Effector memory CD4-positive, alpha-beta T cell (primary cell): ENCODE measurements at regions not wholly inside any gene's neighbourhood (a gene's known extent, or its start where the extent isn't known, plus 50 kb on each side); places are given as distances from the start of the nearest gene placed in this dataset.

Source experiments
- DNase-seq, 3 donors: peaks; one replicate each; pipeline ENCODE4 v3.0.0-alpha.2; 2020
- H3K27ac ChIP-seq: 2 replicates; pipeline ENCODE4 v1.7.0; 2013; ENCODE audit warnings: mild to moderate bottlenecking, low read length, moderate library complexity; ENCODE audit not compliant: insufficient read depth, poor library complexity, severe bottlenecking
- H3K27me3 ChIP-seq: replicated peaks from 2 replicates; pipeline ENCODE4 v1.7.0; 2013; ENCODE audit warnings: mild to moderate bottlenecking, low read length; ENCODE audit not compliant: insufficient read depth, control insufficient read depth, poor library complexity, severe bottlenecking
- H3K36me3 ChIP-seq: 2 replicates; pipeline ENCODE4 v1.7.0; 2013; ENCODE audit warnings: mild to moderate bottlenecking, low read length, moderate library complexity; ENCODE audit not compliant: control insufficient read depth, insufficient read depth
- H3K4me1 ChIP-seq: 2 replicates; pipeline ENCODE4 v1.7.0; 2013; ENCODE audit warnings: low read length, mild to moderate bottlenecking; ENCODE audit not compliant: control insufficient read depth, insufficient read depth, poor library complexity, severe bottlenecking
- H3K4me3 ChIP-seq: 2 replicates; pipeline ENCODE4 v1.7.0; 2013; ENCODE audit warnings: low read length, low read depth, mild to moderate bottlenecking; ENCODE audit not compliant: insufficient read depth, poor library complexity, severe bottlenecking
- H3K9me3 ChIP-seq: 2 replicates; pipeline ENCODE4 v1.7.0; 2013; ENCODE audit warnings: mild to moderate bottlenecking, low read length, moderate library complexity; ENCODE audit not compliant: control insufficient read depth

- no peaks in the 10 kb centered on the region for H3K36me3 ChIP-seq
- H3K27me3 ChIP-seq = no peaks in the 10 kb centered on the region
- H3K9me3 ChIP-seq = no peaks in the 10 kb centered on the region
- H3K27ac ChIP-seq = no peak overlapping the region
- no peak overlapping the region for H3K4me3 ChIP-seq
- H3K4me1 ChIP-seq = no peaks in the 10 kb centered on the region
- DNase-seq = no peak
Observed at GRCh38 chr10:78865538-78865875, 203.3 kb upstream of the ZMIZ1 start.

GRCh38 chr10:78865931-78866717, 202.6 kb upstream of the ZMIZ1 start:
- DNase-seq = no peak
- no peaks in the 10 kb centered on the region for H3K36me3 ChIP-seq
- H3K27me3 ChIP-seq = no peaks in the 10 kb centered on the region
- H3K27ac ChIP-seq = no peak overlapping the region
- H3K9me3 ChIP-seq = no peaks in the 10 kb centered on the region
- H3K4me3 ChIP-seq = no peak overlapping the region
- H3K4me1 ChIP-seq = no peaks in the 10 kb centered on the region

DNA sequence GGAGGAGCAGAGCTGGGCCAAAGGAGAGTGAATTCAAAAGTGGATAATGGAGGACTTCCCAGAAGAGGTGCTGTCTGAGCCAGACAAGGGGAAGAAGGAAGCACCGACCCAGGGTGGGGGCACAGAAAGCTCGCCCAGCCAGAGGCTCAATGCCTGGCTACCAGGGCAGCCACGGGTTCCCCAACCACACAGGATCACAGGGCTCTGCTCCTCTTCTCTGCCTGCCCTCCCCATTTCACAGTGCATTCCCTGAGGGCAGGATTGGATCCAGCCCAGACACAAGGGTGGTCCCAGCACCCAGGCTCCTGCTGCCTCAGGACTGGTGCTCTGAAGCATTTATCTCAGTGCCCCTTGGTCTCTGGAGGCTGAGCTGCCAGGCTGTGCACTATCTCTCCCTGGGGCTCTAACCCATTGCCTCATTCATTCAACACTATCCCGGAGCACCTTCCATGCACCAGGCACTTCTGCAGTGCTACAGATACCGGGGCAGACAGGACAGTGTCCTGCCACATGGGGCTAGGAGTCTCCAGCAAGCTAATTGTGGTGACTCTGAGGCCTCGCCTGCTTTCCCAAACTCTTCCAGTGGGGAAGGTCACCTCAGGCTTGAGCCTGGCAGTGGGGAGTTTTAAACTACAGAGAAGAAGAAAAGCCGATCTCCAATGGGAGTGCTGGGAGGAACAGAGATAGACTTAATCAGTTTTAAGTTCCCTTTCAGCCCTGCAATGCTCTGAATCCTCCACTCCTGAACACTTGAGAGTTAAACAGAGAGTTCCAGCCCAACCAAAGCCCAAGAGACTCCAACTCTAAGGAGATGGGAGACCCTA, 201.8 kb upstream of the ZMIZ1 start:
- Histone ChIP-seq H3K36me3 (no peaks in the 10 kb centered on the region), H3K4me3 (no peak overlapping the region), H3K27me3 (no peaks in the 10 kb centered on the region), H3K27ac (no peak overlapping the region), H3K9me3 (no peaks in the 10 kb centered on the region), H3K4me1 (no peaks in the 10 kb centered on the region)
- DNase-seq = no peak

- no peak overlapping the region for H3K4me3 ChIP-seq
- H3K27ac ChIP-seq = no peak overlapping the region
- no peaks in the 10 kb centered on the region for H3K4me1 ChIP-seq
- H3K36me3 ChIP-seq = no peaks in the 10 kb centered on the region
- no peak for DNase-seq
- H3K27me3 ChIP-seq = no peaks in the 10 kb centered on the region
- H3K9me3 ChIP-seq = no peaks in the 10 kb centered on the region
Observed at GRCh38 chr10:78867555-78867939, 201.2 kb upstream of the ZMIZ1 start.

DNA sequence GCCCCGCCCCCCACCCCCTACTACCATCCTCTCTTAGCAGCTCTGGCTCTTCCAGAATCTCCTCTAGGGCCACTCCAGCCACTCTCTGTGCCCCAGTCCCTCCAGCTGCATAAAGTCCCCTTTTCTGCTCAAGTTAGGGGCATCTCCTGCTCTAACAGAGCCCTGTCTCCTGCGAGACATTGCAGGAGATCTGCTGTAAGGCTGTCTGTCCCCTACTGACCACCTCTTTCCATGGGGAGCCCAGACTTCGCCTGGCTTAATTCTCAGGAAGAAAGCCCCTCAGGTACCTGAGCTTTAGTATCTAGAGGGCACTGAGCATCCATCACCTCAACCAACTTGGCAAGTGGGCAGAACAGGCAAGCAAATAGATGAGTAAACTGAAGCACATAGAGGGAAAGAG, 200.7 kb upstream of the ZMIZ1 start:
- H3K27ac ChIP-seq = no peak overlapping the region
- no peak for DNase-seq
- no peaks in the 10 kb centered on the region for H3K36me3 ChIP-seq
- H3K4me3 ChIP-seq = no peak overlapping the region
- no peaks in the 10 kb centered on the region for H3K4me1 ChIP-seq
- no peaks in the 10 kb centered on the region for H3K27me3 ChIP-seq
- no peaks in the 10 kb centered on the region for H3K9me3 ChIP-seq

- Histone ChIP-seq H3K36me3 (no peaks in the 10 kb centered on the region), H3K4me1 (no peaks in the 10 kb centered on the region), H3K27ac (no peak overlapping the region), H3K9me3 (no peaks in the 10 kb centered on the region), H3K27me3 (no peaks in the 10 kb centered on the region), H3K4me3 (no peak overlapping the region)
- DNase-seq = no peak
Observed at GRCh38 chr10:78868456-78868855, 200.3 kb upstream of the ZMIZ1 start.

DNA sequence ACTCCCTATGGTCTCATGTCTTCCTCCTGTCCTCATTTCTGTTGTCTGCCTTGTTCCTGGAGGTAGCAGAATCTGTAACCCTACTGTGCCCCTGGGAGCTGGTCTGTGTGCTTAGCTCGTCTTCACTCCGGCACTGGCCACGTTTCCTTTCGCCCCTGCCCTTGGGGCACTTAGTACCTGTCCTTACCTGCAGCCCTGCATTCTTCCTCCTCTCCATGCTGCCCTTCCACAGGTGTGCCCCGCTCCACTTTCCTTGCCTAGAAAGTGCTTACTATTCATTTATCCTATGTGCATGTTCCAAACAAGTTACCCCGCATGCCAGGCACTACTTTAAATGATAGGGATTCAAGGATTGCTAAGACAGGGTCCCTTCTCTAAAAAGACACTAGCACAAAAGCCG, 199.9 kb upstream of the ZMIZ1 start:
- Histone ChIP-seq H3K9me3 (no peaks in the 10 kb centered on the region), H3K36me3 (no peaks in the 10 kb centered on the region), H3K4me3 (no peak overlapping the region), H3K27ac (no peak overlapping the region), H3K4me1 (no peaks in the 10 kb centered on the region), H3K27me3 (no peaks in the 10 kb centered on the region)
- no peak for DNase-seq

- no peaks in the 10 kb centered on the region for H3K9me3 ChIP-seq
- H3K27me3 ChIP-seq = no peaks in the 10 kb centered on the region
Observed at GRCh38 chr10:78869508-78870454, 199.0 kb upstream of the ZMIZ1 start.

GRCh38 chr10:78870458-78870857, 198.3 kb upstream of the ZMIZ1 start:
- Histone ChIP-seq H3K27me3 (no peaks in the 10 kb centered on the region), H3K4me3 (no peak overlapping the region), H3K4me1 (no peaks in the 10 kb centered on the region), H3K27ac (no peak overlapping the region), H3K9me3 (no peaks in the 10 kb centered on the region), H3K36me3 (no peaks in the 10 kb centered on the region)
- DNase-seq = no peak

More at GRCh38 chr10:78869508-78870454, 199.0 kb upstream of the ZMIZ1 start:
- Histone ChIP-seq H3K36me3 (no peaks in the 10 kb centered on the region), H3K27ac (no peak overlapping the region), H3K4me1 (no peaks in the 10 kb centered on the region), H3K4me3 (no peak overlapping the region)
- no peak for DNase-seq
